Loucy (cell line): ENCODE measurements at regions not wholly inside any gene's neighbourhood (a gene's known extent, or its start where the extent isn't known, plus 50 kb on each side); places are given as distances from the start of the nearest gene placed in this dataset.

ENCODE experiments used
- H2AFZ ChIP-seq: fragments of 200-600 bp; sonication (generic); 2 replicates; pipeline ENCODE4 v1.6.0; 2016; ENCODE audit warnings: antibody characterized with exemption, mild to moderate bottlenecking, low read length, moderate library complexity
- H3F3A ChIP-seq: fragments of 200-600 bp; 2 replicates; pipeline ENCODE4 v1.6.0; 2016; ENCODE audit warnings: antibody characterized with exemption, low read depth, mild to moderate bottlenecking
- H3K27me3 ChIP-seq: fragments of 200-600 bp; sonication (generic); 2 replicates; pipeline ENCODE4 v1.6.1; 2014; ENCODE audit warnings: low read length, mild to moderate bottlenecking; ENCODE audit not compliant: insufficient read depth, poor library complexity, severe bottlenecking
- H3K36me3 ChIP-seq: fragments of 200-600 bp; sonication (generic); 2 replicates; pipeline ENCODE4 v1.6.1; 2016; ENCODE audit warnings: low read length; ENCODE audit not compliant: insufficient read depth
- H3K4me1 ChIP-seq: fragments of 200-600 bp; sonication (generic); 2 replicates; pipeline ENCODE4 v1.5.1; 2014; ENCODE audit warnings: low read length, mild to moderate bottlenecking; ENCODE audit not compliant: insufficient read depth, poor library complexity, severe bottlenecking
- H3K4me2 ChIP-seq: fragments of 200-600 bp; sonication (generic); 2 replicates; pipeline ENCODE4 v1.6.0; 2014; ENCODE audit warnings: antibody characterized with exemption, low read length, low read depth, mild to moderate bottlenecking; ENCODE audit not compliant: poor library complexity, severe bottlenecking
- H3K4me3 ChIP-seq: fragments of 200-600 bp; sonication (generic); 2 replicates; pipeline ENCODE4 v1.5.1; 2014; ENCODE audit warnings: low read length, mild to moderate bottlenecking, mixed read lengths; ENCODE audit not compliant: poor library complexity, severe bottlenecking
- H3K79me2 ChIP-seq: fragments of 200-600 bp; sonication (generic); 2 replicates; pipeline ENCODE4 v1.6.1; 2014; ENCODE audit warnings: low read length; ENCODE audit not compliant: insufficient read depth
- H3K9ac ChIP-seq: fragments of 200-600 bp; sonication (generic); 2 replicates; pipeline ENCODE4 v1.6.0; 2014; ENCODE audit warnings: mild to moderate bottlenecking, low read depth, low read length, moderate library complexity; ENCODE audit not compliant: poor library complexity, severe bottlenecking
- H3K9me2 ChIP-seq: fragments of 200-600 bp; sonication (generic); replicated peaks from 2 replicates; pipeline ENCODE4 v1.6.1; 2016; ENCODE audit warnings: low read depth, low read length, mixed read lengths
- H3K9me3 ChIP-seq: fragments of 200-600 bp; sonication (generic); 2 replicates; pipeline ENCODE4 v1.6.1; 2014; ENCODE audit warnings: mild to moderate bottlenecking, antibody characterized with exemption, low read length, low read depth; ENCODE audit not compliant: insufficient read depth
- H4K20me1 ChIP-seq: fragments of 200-600 bp; sonication (generic); 2 replicates; pipeline ENCODE4 v1.6.0; 2014; ENCODE audit warnings: antibody characterized with exemption, low read length, mild to moderate bottlenecking; ENCODE audit not compliant: insufficient read depth, poor library complexity, severe bottlenecking
- EZH2phosphoT487 ChIP-seq: fragments of 200-600 bp; IDR thresholded peaks from 2 replicates; pipeline ENCODE4 v1.6.1; 2018; ENCODE audit warnings: antibody characterized with exemption, mild to moderate bottlenecking, moderate library complexity, borderline replicate concordance
- TF ChIP-seq, protein P1 (sequence below): fragments of 200-600 bp; sonication (generic); conservative IDR thresholded peaks from 2 replicates; pipeline ENCODE4 v1.5.1; 2014; ENCODE audit warnings: mild to moderate bottlenecking, antibody characterized with exemption, low read length

DNA sequence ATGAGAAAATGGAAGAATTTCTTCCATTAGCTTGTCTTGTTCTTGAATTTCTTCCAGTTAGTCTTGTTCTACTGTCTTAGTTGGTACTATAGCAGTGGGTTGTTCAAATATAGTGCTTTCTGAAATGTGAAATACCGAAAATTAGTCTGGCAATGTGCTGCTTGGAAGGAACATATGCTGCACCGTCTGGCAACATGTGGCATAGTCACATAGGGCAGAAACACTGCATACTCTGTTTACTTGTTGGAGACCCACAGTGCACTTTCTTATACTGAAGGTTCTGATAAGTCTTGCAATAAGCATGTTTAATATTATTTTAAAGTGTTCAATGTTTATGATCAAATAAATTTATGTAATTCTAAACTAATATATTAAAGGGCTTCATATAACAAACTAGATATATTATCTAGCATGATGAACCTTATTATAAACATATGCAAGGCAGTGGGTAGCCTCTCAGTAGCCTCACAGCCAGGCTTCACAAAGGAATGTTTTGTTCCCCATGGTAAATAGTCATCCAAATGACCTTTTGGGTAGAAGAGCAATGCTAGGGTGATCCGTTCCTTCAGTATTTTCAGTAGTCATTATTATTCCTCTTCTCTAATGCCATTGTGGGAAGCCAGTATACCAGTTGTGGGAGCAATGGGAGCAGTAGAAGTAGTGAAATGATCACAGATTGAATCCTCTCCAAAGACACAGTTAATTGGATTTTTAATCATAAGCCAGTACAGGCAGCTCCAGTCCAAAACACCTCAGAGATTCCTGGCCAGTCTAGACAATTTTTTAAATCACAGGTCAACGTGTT, 1106.7 kb downstream of the DTWD2 start:
- no peaks in the 10 kb centered on the region for H3K9me2 ChIP-seq
- no peak overlapping the region for H3K4me3 ChIP-seq
- no peak overlapping the region for H2AFZ ChIP-seq
- no peaks in the 10 kb centered on the region for H3K79me2 ChIP-seq
- H3K9me3 ChIP-seq: no peaks in the 10 kb centered on the region
- TF ChIP-seq EZH2phosphoT487: no peak
- TF ChIP-seq, protein P1, sequence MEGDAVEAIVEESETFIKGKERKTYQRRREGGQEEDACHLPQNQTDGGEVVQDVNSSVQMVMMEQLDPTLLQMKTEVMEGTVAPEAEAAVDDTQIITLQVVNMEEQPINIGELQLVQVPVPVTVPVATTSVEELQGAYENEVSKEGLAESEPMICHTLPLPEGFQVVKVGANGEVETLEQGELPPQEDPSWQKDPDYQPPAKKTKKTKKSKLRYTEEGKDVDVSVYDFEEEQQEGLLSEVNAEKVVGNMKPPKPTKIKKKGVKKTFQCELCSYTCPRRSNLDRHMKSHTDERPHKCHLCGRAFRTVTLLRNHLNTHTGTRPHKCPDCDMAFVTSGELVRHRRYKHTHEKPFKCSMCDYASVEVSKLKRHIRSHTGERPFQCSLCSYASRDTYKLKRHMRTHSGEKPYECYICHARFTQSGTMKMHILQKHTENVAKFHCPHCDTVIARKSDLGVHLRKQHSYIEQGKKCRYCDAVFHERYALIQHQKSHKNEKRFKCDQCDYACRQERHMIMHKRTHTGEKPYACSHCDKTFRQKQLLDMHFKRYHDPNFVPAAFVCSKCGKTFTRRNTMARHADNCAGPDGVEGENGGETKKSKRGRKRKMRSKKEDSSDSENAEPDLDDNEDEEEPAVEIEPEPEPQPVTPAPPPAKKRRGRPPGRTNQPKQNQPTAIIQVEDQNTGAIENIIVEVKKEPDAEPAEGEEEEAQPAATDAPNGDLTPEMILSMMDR: no peak
- H3K9ac ChIP-seq: no peak overlapping the region
- no peaks in the 10 kb centered on the region for H3K4me1 ChIP-seq
- H3F3A ChIP-seq: no peaks in the 10 kb centered on the region
- no peak overlapping the region for H3K4me2 ChIP-seq
- H3K36me3 ChIP-seq: no peaks in the 10 kb centered on the region
- H4K20me1 ChIP-seq: no peaks in the 10 kb centered on the region
- H3K27me3 ChIP-seq: no peaks in the 10 kb centered on the region

DNA sequence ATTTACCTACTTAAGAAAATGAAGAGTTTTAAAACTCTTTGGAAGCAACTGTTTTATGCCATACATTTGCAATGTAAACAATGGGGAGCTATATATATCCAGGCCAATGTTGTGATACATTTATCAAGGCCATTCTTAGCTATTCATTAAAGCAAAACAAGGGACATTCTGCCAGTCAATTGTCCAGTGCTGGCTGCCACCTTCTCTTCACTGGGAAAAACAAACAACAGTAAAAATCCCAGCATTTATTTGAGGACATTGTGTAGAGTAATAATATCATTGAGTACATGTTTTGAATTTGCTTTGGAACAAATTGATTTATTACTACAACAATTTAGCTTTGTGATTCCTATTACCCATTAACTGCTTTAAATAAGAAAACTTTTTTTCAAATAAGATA, 1107.4 kb downstream of the DTWD2 start:
- TF ChIP-seq, protein P1: no peak
- TF ChIP-seq EZH2phosphoT487: no peak
- no peaks in the 10 kb centered on the region for H3K9me2 ChIP-seq
- no peak overlapping the region for H2AFZ ChIP-seq
- no peaks in the 10 kb centered on the region for H3K36me3 ChIP-seq
- H3K4me2 ChIP-seq: no peak overlapping the region
- no peak overlapping the region for H3K4me3 ChIP-seq
- no peaks in the 10 kb centered on the region for H4K20me1 ChIP-seq
- H3K4me1 ChIP-seq: no peaks in the 10 kb centered on the region
- H3K9me3 ChIP-seq: no peaks in the 10 kb centered on the region
- H3K79me2 ChIP-seq: no peaks in the 10 kb centered on the region
- no peaks in the 10 kb centered on the region for H3K27me3 ChIP-seq
- H3F3A ChIP-seq: no peaks in the 10 kb centered on the region
- H3K9ac ChIP-seq: no peak overlapping the region

DNA sequence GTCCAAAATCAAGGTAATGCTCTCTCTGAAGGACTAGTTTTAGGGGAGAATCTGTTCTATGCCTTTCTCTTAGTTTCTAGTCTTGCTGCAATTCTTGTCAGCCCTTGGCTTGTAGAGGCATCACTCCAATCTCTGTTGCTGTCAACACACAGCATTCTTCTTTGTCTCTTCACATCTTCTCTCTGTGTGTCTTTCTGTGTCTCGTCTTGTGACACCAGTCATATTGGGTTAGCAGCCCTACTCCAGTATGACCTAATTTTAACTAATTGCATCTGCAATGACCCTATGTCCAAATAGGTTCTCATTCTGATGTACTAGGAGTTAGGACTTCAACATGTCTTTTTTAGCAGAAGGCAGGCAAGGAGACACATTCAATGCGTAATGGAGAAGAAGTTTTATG, 1110.6 kb downstream of the DTWD2 start:
- Histone ChIP-seq H3K4me3 (no peak overlapping the region), H3K27me3 (no peaks in the 10 kb centered on the region), H3K36me3 (no peaks in the 10 kb centered on the region), H3K9ac (no peak overlapping the region), H4K20me1 (no peaks in the 10 kb centered on the region), H3K4me2 (no peak overlapping the region), H3F3A (no peaks in the 10 kb centered on the region), H3K4me1 (no peaks in the 10 kb centered on the region), H3K9me3 (no peaks in the 10 kb centered on the region), H2AFZ (peak overlapping the region; percentile 26; the same call in 1 of the 2 replicates), H3K79me2 (no peaks in the 10 kb centered on the region), H3K9me2 (no peaks in the 10 kb centered on the region)
- TF ChIP-seq EZH2phosphoT487: no peak
- TF ChIP-seq, protein P1: no peak
